HTR-8/SVneo (cell line): ENCODE measurements at regions not wholly inside any gene's neighbourhood (a gene's known extent, or its start where the extent isn't known, plus 50 kb on each side); places are given as distances from the start of the nearest gene placed in this dataset.

Experiments
- DNase-seq: peaks from one replicate; pipeline ENCODE4 v3.0.0; 2011; ENCODE audit warnings: low spot score, mixed read lengths; ENCODE audit not compliant: insufficient read length
- FAIRE-seq: peaks from 2 replicates; lab custom pipeline; 2011; peaks lifted over from hg19 to GRCh38; lab: Jason Lieb, UNC

DNA sequence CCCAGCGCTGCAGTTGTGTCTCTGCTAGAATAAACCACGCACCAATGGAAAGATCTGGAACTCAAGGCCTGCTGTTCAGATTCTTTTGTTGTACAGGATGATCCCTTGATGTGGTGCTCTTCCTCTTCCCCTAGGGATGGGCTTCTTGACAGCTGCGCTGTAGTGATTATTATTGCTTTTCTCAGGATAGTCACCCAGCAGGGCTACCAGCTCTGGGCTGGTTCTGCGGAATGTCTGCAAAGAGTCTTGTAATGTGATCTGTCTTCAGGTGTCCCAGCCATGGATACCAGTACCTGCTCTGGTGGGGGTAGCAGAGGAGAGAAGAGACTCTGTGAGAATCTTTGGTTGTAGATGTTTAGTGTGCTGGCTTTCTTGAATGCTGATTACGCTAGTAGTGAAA lies 974.2 kb downstream of the NSUN3 start:
- FAIRE-seq (no peak), DNase-seq (no peak)

DNA sequence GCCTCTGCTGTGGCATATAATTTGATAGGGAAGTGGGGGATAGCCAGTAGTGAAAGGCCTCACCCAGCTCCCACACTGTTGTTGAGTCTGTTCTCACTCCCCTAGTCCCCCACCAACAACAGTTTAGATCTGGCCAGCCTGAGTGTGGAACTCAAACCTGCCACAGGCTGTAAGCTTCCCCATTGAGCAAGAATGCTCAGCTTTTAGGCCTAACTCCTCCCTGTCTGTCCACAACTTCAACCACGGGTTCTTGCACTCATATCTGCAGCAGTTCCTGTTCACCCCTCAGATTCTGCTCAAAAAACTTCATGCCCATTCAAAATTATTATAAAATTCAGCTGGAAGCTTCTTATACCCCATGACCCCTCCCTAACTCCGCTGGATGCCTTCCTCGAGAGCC lies 975.1 kb downstream of the NSUN3 start:
- DNase-seq (no peak), FAIRE-seq (no peak)

DNA sequence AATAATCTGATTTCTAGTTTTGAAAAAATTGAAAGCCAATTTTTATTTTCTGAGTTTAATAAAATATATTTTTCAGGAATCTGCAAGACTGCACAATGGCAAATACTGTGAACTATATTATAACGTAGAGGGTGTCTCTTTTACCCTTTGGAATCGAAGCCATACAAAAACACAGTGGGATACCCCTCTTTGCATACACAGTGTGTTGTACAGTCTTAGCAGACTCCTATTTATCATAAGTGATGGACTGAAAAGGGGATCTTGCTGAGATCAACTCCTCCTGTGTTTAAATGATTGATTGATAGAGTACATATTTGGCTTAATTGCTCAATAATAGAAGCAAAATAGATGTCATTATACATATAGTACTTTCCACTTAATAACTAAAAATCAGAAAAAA lies 981.2 kb downstream of the NSUN3 start:
- FAIRE-seq (no peak), DNase-seq (no peak)

GRCh38 chr3:95048564-95048963 lies 985.7 kb downstream of the NSUN3 start:
- FAIRE-seq (no peak), DNase-seq (no peak)

- FAIRE-seq, result no peak
- DNase-seq, result no peak
Measured at GRCh38 chr3:95049841-95050240, 987.0 kb downstream of the NSUN3 start.

DNA sequence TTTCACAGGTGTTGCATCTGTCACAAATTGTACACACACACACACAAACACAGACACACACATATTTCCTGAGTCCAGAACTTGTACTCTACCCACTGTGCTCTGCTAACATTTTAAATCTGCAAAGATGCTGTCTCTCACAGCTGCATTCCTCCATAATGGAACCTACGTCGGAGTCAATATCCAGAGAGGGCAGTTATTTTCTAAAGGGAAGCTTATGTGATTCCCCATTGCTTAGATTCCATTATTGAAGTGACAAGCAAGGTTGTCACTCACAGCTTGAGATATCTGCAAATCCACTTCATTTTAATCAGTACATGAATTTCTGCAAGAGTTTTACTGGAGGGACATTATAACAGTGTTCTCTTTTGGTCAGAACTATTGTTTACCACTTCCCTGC lies 992.4 kb downstream of the NSUN3 start:
- FAIRE-seq (no peak), DNase-seq (no peak)

DNA sequence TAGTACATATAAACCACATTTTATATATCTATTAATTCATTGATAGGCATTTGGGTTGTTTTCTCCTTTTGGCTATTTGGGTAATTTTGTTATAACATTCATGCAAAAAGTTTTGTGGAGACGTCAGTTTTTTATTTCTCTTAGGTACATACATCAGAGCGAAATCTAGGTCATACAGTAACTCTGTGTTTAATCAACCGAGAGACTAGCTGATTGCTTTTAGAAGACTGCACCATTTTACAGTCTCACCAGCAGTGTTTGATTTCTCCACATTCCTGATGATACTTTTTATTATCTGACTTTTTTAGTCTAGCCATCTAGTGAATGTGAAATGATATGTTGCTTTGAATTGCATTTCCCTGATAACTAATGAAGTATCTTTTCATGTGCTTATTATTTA lies 1019.3 kb downstream of the NSUN3 start:
- DNase-seq (no peak), FAIRE-seq (no peak)

DNA sequence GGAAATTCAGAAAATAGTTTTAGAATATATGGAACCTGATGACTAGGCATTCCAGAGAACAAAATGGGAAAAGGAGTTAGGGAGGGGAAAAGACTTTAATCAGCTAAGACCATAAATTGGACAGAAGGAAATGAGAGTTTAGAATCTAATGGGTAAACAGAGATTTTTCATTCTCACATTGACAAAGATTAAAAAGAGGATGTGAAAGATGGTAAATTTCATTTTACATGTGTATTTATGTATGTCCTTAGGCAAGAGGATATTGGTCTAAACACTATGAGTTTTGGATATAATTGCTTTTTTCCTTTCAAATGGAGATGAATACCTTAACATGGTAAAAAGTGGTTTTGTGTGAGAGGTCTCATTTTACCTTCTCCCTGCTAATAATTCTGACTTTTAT lies 1021.9 kb downstream of the NSUN3 start:
- FAIRE-seq, result no peak
- DNase-seq, result no peak

DNA sequence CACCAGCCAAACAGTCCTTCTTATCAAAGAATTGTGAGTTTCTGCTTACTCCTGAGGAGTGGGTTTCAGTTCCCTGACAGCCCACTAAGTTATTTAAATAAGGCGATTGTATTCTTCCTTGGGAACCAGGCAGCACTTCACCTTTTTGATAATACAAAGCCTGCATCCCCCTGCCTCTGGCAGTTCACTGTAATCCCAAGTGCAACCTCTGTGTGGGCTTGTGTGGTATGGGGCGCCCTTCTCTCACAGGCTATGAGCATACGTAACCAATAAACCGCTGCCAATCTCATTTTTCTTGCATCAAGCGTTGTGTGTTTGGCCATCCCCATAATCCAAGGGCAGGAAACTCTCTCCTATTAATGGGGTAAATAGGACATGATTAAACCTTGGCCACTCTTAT lies 1025.6 kb downstream of the NSUN3 start:
- DNase-seq (no peak), FAIRE-seq (no peak)

DNA sequence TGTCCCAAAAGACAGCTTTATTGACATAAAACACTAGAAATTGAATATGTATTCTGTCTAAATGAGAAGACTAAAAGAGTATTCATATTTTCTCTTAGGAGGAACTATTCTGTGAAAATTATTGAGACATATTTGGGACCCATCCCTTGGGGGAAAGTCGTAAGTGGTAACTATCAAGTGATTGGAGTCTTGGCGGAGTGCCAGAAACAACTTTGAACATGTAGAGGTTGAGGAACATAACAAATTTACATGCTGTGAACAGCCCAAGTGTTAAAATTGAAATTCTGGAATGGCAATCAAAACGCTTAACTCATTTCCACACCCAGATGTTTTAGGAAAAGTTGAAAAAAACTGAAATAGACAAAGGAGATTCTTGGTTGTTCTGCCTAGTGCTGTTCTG lies 1034.6 kb downstream of the NSUN3 start:
- DNase-seq, result no peak
- no peak for FAIRE-seq

GRCh38 chr3:95120921-95121320 lies 1058.1 kb downstream of the NSUN3 start:
- DNase-seq, result no peak
- no peak for FAIRE-seq

DNA sequence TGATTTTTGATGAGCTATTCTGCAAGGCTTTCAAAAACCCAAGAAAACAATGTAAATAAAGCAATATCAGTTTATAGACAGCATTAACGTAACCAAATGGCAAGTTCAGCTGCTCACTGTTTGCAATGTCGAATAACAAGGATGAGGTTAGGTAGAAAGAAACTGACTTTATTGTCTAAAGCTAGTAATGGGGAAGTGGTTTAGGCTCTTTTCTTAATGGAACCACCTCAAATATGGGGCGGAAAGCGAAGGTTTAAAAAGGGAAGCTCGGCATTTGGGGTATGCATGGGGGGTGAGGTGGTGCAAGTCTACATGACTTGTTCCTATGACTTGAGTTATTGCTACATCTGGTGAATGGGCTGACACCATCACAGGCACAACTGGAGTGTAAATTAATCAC lies 1060.2 kb downstream of the NSUN3 start:
- FAIRE-seq, result no peak
- DNase-seq, result no peak

DNA sequence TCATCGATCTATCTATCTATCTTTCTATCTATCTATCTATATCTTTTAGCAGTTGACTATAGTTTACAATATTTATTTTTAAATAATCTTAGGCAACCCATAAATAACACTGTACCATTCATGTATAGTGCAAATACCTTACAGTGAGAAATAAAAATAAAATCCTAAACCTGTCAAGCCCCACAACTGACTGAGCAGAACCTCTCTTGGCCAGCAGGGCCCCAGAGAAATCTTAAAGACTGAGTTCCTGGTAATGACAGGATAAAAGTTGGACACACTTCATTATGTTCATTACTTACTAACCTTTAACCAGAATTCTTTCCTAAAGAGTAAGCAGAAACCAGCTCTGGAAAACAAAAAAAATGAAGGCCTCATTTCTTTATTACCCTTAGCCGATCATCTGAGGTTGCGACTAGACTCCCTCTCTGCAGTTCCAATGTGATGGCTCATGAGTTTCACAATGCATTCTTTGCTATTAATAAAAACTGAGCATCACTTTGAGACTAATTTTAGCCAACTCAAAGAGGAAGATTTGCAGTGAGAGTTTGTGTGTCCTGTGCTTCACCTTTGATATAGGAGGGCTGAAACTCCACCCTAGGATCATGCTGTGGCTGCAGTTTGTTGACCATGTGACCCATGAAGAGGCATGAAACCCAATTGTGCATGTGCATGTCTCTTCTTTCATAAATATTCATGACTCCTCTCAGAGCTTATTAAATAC lies 1072.0 kb downstream of the NSUN3 start:
- FAIRE-seq, result no peak
- DNase-seq, result no peak

DNA sequence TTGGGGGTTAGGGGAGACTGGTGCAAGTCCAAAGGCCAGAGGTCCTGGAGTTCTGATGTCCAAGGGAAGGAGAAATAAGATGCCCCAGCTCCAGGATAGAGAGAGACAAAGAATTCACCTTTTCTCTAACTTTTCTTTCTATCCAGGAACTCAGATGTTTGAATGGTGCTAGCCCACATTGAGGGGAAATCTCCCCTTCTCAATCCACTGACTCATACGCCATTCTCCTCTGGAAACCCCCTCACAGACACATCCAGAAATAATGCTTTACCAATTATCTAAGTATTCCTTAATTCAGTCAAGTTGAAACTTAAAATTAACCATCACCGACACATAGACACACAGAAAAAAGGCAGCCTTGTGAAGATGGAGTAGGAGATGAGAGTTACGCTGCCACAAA lies 1085.2 kb downstream of the NSUN3 start:
- FAIRE-seq (no peak), DNase-seq (no peak)

DNA sequence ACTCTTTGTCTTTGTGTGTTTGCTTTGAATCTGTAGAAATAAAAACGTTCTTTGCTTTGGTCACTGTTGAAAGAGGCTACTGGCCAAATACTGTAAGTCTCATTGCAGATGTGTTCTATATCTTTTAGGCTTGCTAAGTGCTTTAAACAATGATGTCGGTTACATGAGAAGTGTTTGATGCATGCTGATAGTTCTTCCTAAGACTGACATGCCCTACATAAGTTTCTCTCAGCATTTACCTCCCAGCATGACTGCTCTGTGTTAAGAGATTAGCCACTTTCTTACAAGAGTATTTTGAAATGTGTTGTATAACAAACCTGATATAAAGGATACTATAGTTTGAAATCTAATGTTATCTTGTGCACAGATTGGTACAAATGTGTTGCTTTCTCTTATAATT lies 1088.7 kb downstream of the NSUN3 start:
- FAIRE-seq (no peak), DNase-seq (no peak)

GRCh38 chr3:95154766-95155165 lies 1091.9 kb downstream of the NSUN3 start:
- DNase-seq (peak; percentile 2), FAIRE-seq (no peak)

- FAIRE-seq, result no peak
Measured at GRCh38 chr3:95162794-95163193, 1099.9 kb downstream of the NSUN3 start.

DNA sequence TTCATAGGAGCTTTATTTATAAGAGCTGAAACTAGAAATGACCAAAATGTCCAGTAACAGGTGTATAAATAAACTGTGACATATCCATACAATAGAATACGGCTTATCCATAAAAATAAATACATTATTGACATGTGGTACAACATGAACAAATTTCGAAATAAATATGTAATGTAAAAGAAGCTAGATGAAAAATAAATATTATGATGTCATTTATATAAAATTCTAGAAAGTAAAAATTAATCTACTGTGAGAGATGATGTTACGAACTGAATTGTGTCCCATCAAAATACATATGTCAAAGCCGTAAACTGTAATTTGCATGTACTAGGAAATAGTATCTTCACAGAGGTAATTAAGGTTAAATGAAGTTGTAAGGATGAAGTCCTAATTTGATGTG lies 1104.9 kb downstream of the NSUN3 start:
- no peak for FAIRE-seq
- no peak for DNase-seq

More at GRCh38 chr3:95162794-95163193, 1099.9 kb downstream of the NSUN3 start:
- no peak for DNase-seq

- no peak for FAIRE-seq
Measured at GRCh38 chr3:95168526-95168925, 1105.7 kb downstream of the NSUN3 start.

GRCh38 chr3:95172164-95172943 lies 1109.5 kb downstream of the NSUN3 start:
- no peak for FAIRE-seq

More at GRCh38 chr3:95168526-95168925, 1105.7 kb downstream of the NSUN3 start:
- DNase-seq, result no peak

GRCh38 chr3:95177096-95177495 lies 1114.2 kb downstream of the NSUN3 start:
- no peak for FAIRE-seq
- no peak for DNase-seq

More at GRCh38 chr3:95172164-95172943, 1109.5 kb downstream of the NSUN3 start:
- no peak for DNase-seq

DNA sequence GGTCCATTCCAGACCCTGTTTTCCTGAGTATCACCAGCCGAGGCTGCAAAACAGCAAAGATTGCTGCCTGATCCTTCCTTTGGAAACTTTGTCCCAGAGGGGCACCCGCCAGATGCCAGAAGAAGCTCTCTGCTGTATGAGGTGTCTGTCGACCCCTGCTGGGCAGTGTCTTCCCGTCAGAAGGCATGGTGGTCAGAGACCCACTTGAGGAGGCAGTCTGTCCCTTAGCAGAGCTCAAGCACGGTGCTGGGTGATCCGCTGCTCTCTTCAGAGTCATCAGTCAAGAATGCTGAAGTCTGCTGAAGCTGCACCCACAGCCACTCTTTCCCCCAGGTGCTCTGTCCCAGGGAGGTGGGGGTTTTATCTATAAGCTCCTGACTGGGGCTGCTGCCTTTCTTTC lies 1121.2 kb downstream of the NSUN3 start:
- FAIRE-seq, result no peak

More for the DNA sequence above, 1121.2 kb downstream of the NSUN3 start:
- no peak for DNase-seq
